Neuronal stem cell (in vitro differentiated cells): ENCODE measurements at regions not wholly inside any gene's neighbourhood (a gene's known extent, or its start where the extent isn't known, plus 50 kb on each side); places are given as distances from the start of the nearest gene placed in this dataset.

Source experiments
- DNase-seq: peaks from one replicate; pipeline ENCODE4 v3.0.0-alpha.2; 2013; ENCODE audit warnings: low spot score
- H2AFZ ChIP-seq: one replicate; pipeline ENCODE4 v1.6.1; 2013; ENCODE audit warnings: mild to moderate bottlenecking, low read length, inconsistent platforms
- H2AK5ac ChIP-seq: 2 replicates; pipeline ENCODE4 v1.6.1; 2013; ENCODE audit warnings: low read depth, mild to moderate bottlenecking, inconsistent platforms, low read length, moderate library complexity, mixed read lengths
- H2BK120ac ChIP-seq: 2 replicates; pipeline ENCODE4 v1.6.1; 2013; ENCODE audit warnings: low read depth, mild to moderate bottlenecking, inconsistent platforms, low read length, moderate library complexity, mixed read lengths
- H2BK12ac ChIP-seq: one replicate; pipeline ENCODE4 v1.6.1; 2013; ENCODE audit warnings: low read length, inconsistent platforms
- H2BK15ac ChIP-seq: 2 replicates; pipeline ENCODE4 v1.6.1; 2013; ENCODE audit warnings: mild to moderate bottlenecking, low read length, inconsistent platforms, mixed read lengths
- H2BK5ac ChIP-seq: one replicate; pipeline ENCODE4 v1.6.1; 2013; ENCODE audit warnings: inconsistent platforms, mild to moderate bottlenecking, low read length, moderate library complexity
- H3K14ac ChIP-seq: one replicate; pipeline ENCODE4 v1.6.1; 2013; ENCODE audit warnings: low read length, inconsistent platforms
- H3K18ac ChIP-seq: 2 replicates; pipeline ENCODE4 v1.6.1; 2013; ENCODE audit warnings: low read length, inconsistent platforms
- H3K23ac ChIP-seq: 2 replicates; pipeline ENCODE4 v1.6.1; 2013; ENCODE audit warnings: low read depth, mild to moderate bottlenecking, mixed read lengths, low read length, inconsistent platforms; ENCODE audit not compliant: poor library complexity
- H3K27ac ChIP-seq: replicated peaks from 3 replicates; pipeline ENCODE4 v1.5.1; 2013; ENCODE audit warnings: low read length, inconsistent platforms
- H3K27me3 ChIP-seq, 3 experiments: 2 replicates each; pipeline ENCODE4 v1.6.1; 2013; ENCODE audit warnings: low read length in 3 of 3, mild to moderate bottlenecking in 2 of 3, inconsistent platforms in 1 of 3, low read depth in 1 of 3, mixed read lengths in 1 of 3, moderate library complexity in 1 of 3; ENCODE audit not compliant: control insufficient read depth in 3 of 3, insufficient read depth in 3 of 3
- H3K36me3 ChIP-seq, 2 donors: replicated peaks in 1 of 2; 2 replicates each; pipeline ENCODE4 v1.6.1; 2013; ENCODE audit warnings: low read length in 2 of 2; ENCODE audit not compliant: control insufficient read depth in 2 of 2, insufficient read depth in 2 of 2
- H3K4ac ChIP-seq: 2 replicates; pipeline ENCODE4 v1.6.1; 2013; ENCODE audit warnings: inconsistent platforms, mild to moderate bottlenecking, low read length, moderate library complexity
- H3K4me1 ChIP-seq, 2 donors: 1 replicate in 1 of 2; 2 replicates in 1 of 2; pipeline ENCODE4 v1.6.1; 2013; ENCODE audit warnings: low read length in 2 of 2, low read depth in 1 of 2; ENCODE audit not compliant: control insufficient read depth in 2 of 2, insufficient read depth in 1 of 2
- H3K4me2 ChIP-seq: one replicate; pipeline ENCODE4 v1.6.1; 2013; ENCODE audit warnings: mild to moderate bottlenecking, low read length, inconsistent platforms; ENCODE audit not compliant: insufficient read depth, poor library complexity, severe bottlenecking
- H3K4me3 ChIP-seq, 2 donors: 2 replicates each; pipeline ENCODE4 v1.5.1; 2013; ENCODE audit warnings: low read length in 2 of 2, mild to moderate bottlenecking in 2 of 2, inconsistent platforms in 1 of 2, moderate library complexity in 1 of 2
- H3K79me1 ChIP-seq: one replicate; pipeline ENCODE4 v1.6.1; 2013; ENCODE audit warnings: low read depth, mild to moderate bottlenecking, inconsistent platforms, low read length, moderate library complexity
- H3K9ac ChIP-seq: one replicate; pipeline ENCODE4 v1.6.1; 2013; ENCODE audit warnings: mild to moderate bottlenecking, low read depth, low read length, inconsistent platforms; ENCODE audit not compliant: poor library complexity
- H3K9me3 ChIP-seq, 2 donors: replicated peaks in 1 of 2; 2 replicates each; pipeline versions ENCODE3 to v1.6.1; 2013; ENCODE audit warnings: low read length in 2 of 2, mild to moderate bottlenecking in 2 of 2, inconsistent platforms in 1 of 2, low read depth in 1 of 2, mixed read lengths in 1 of 2, moderate library complexity in 1 of 2; ENCODE audit not compliant: control insufficient read depth in 2 of 2, insufficient read depth in 1 of 2
- H4K8ac ChIP-seq: one replicate; pipeline ENCODE4 v1.6.1; 2013; ENCODE audit warnings: low read depth, mild to moderate bottlenecking, inconsistent platforms, low read length, moderate library complexity
- H4K91ac ChIP-seq: one replicate; pipeline ENCODE4 v1.6.1; 2013; ENCODE audit warnings: low read length, low read depth, mild to moderate bottlenecking, inconsistent platforms; ENCODE audit not compliant: poor library complexity
- WGBS, 2 donors: extraction: QIAGEN DNeasy Blood & Tissue Kit; methylation state at CpG; one replicate each; pipeline ENCODE4 v1.1.7; 2013; ENCODE audit warnings: missing lambda C conversion rate in 2 of 2, mixed read lengths in 1 of 2; ENCODE audit not compliant: insufficient read length in 2 of 2, insufficient replicate concordance in 1 of 2; ENCODE audit errors: extremely low coverage in 2 of 2; 5-methylcytosine and 5-hydroxymethylcytosine counted together

- Histone ChIP-seq H3K14ac (no peak overlapping the region), H3K23ac (no peak overlapping the region), H2AK5ac (peak overlapping the region; percentile 39), H2BK15ac (no peak overlapping the region), H3K4ac (no peak overlapping the region), H3K27me3 (no peaks in the 10 kb centered on the region), H3K18ac (no peak overlapping the region), H2AFZ (no peak overlapping the region), H3K4me3 (no peak overlapping the region), H3K9me3 (peaks cover 0 to 2% of the 10 kb centered on the region in 2 donors), H3K4me2 (no peak overlapping the region), H3K27ac (no peak overlapping the region), H3K79me1 (no peaks in the 10 kb centered on the region), H3K4me1 (no peaks in the 10 kb centered on the region), H3K9ac (no peak overlapping the region), H2BK12ac (no peak overlapping the region), H4K8ac (no peak overlapping the region), H2BK5ac (no peak overlapping the region), H3K36me3 (no peaks in the 10 kb centered on the region), H4K91ac (no peak overlapping the region), H2BK120ac (no peak overlapping the region)
- WGBS, 2 donors: no CpG with 5 or more reads among the region's 29 CpGs
- no peak for DNase-seq
These were observed 67.0 kb upstream of the PCGF5 start for GRCh38 chr10:91153508-91153907.

GRCh38 chr10:91154842-91155241 is 65.6 kb upstream of the PCGF5 start:
- Histone ChIP-seq H2AK5ac (no peak overlapping the region), H3K27me3 (no peaks in the 10 kb centered on the region), H3K4me1 (peaks cover 3 to 5% of the 10 kb centered on the region in 2 donors), H3K4me3 (no peak overlapping the region), H2BK12ac (no peak overlapping the region), H3K18ac (no peak overlapping the region), H4K8ac (no peak overlapping the region), H3K4ac (no peak overlapping the region), H2BK15ac (no peak overlapping the region), H3K36me3 (no peaks in the 10 kb centered on the region), H3K23ac (no peak overlapping the region), H3K14ac (no peak overlapping the region), H2BK120ac (no peak overlapping the region), H3K4me2 (no peak overlapping the region), H4K91ac (no peak overlapping the region), H3K79me1 (no peaks in the 10 kb centered on the region), H3K27ac (no peak overlapping the region), H3K9me3 (peaks cover 0 to 2% of the 10 kb centered on the region in 2 donors), H3K9ac (no peak overlapping the region), H2AFZ (no peak overlapping the region), H2BK5ac (no peak overlapping the region)
- DNase-seq: no peak
- WGBS, 2 donors: no CpG with 5 or more reads among the region's 2 CpGs

GRCh38 chr10:91156196-91156595 is 64.3 kb upstream of the PCGF5 start:
- no CpG with 5 or more reads among the region's 2 CpGs for WGBS, 2 donors
- Histone ChIP-seq H2AFZ (no peak overlapping the region), H2AK5ac (no peak overlapping the region), H3K36me3 (no peaks in the 10 kb centered on the region), H3K9ac (no peak overlapping the region), H2BK12ac (no peak overlapping the region), H3K4me2 (no peak overlapping the region), H4K8ac (no peak overlapping the region), H3K14ac (no peak overlapping the region), H3K79me1 (no peaks in the 10 kb centered on the region), H3K27me3 (peaks cover 0 to 4% (median 0%) of the 10 kb centered on the region in 3 experiments), H3K18ac (no peak overlapping the region), H2BK5ac (no peak overlapping the region), H3K27ac (no peak overlapping the region), H2BK15ac (no peak overlapping the region), H3K4ac (no peak overlapping the region), H3K23ac (no peak overlapping the region), H3K4me1 (peaks cover 3 to 5% of the 10 kb centered on the region in 2 donors), H3K9me3 (peaks cover 0 to 2% of the 10 kb centered on the region in 2 donors), H2BK120ac (no peak overlapping the region), H3K4me3 (no peak overlapping the region), H4K91ac (no peak overlapping the region)
- no peak for DNase-seq

- Histone ChIP-seq H3K27me3 (peaks cover 0 to 25% (median 2%) of the 10 kb centered on the region in 3 experiments), H4K91ac (no peak overlapping the region), H2AFZ (no peak overlapping the region), H3K14ac (no peak overlapping the region), H3K23ac (no peak overlapping the region), H2BK5ac (no peak overlapping the region), H2BK120ac (no peak overlapping the region), H2BK12ac (no peak overlapping the region), H3K4me3 (no peak overlapping the region), H3K4ac (no peak overlapping the region), H3K27ac (no peak overlapping the region), H3K79me1 (no peaks in the 10 kb centered on the region), H3K9ac (no peak overlapping the region), H2BK15ac (no peak overlapping the region), H3K18ac (no peak overlapping the region), H2AK5ac (no peak overlapping the region), H3K9me3 (no peaks in the 10 kb centered on the region), H3K36me3 (no peaks in the 10 kb centered on the region), H4K8ac (no peak overlapping the region), H3K4me2 (no peak overlapping the region), H3K4me1 (peaks cover 5 to 7% of the 10 kb centered on the region in 2 donors)
- WGBS, 2 donors: no CpG with 5 or more reads among the region's 2 CpGs
- no peak for DNase-seq
These were observed 61.1 kb upstream of the PCGF5 start for GRCh38 chr10:91159254-91159783.
